ENCODE measurements at regions not wholly inside any gene's neighbourhood (a gene's known extent, or its start where the extent isn't known, plus 50 kb on each side); places are given as distances from the start of the nearest gene placed in this dataset.

- Histone ChIP-seq H3K27ac (ENCODE audit: low read depth, low read length, poor library complexity, severe bottlenecking) (no peak overlapping the region), H3K4me1 (ENCODE audit: insufficient read depth, low read length, poor library complexity, severe bottlenecking) (no peaks in the 10 kb centered on the region), H4K20me1 (ENCODE audit: insufficient read depth, low read length) (no peaks in the 10 kb centered on the region), H3K4me3 (ENCODE audit: low read depth, low read length, poor library complexity, severe bottlenecking) (no peak overlapping the region), H3K9me2 (ENCODE audit: insufficient read depth, low read length) (no peaks in the 10 kb centered on the region), H3K9me3 (ENCODE audit: low read length) (no peaks in the 10 kb centered on the region), H3K4me2 (ENCODE audit: low read length) (no peak overlapping the region), H2AFZ (ENCODE audit: low read length) (no peak overlapping the region), H3K79me2 (ENCODE audit: insufficient read depth, low read depth, low read length) (no peaks in the 10 kb centered on the region), H3K36me3 (ENCODE audit: insufficient read depth, low read length) (no peaks in the 10 kb centered on the region)
- TF ChIP-seq CTCF (conservative IDR thresholded peaks at IDR 0.05; ENCODE audit: low read length) (no peak), EZH2phosphoT487 (IDR thresholded peaks at IDR 0.05; ENCODE audit: borderline replicate concordance, low read depth, low read length) (no peak)
- ChIA-PET CTCF (ENCODE audit: unreplicated experiment) (no interaction called here), POLR2A (no interaction called here)
- DNase-seq (ENCODE audit: low spot score), result no peak
- intact Hi-C loops (cut with micrococcal nuclease; ENCODE audit: unreplicated experiment), result no loop called here
- BruUV-seq (replicated peaks), result no TSS peak
These were observed 435.8 kb downstream of the RPL10L start for GRCh38 chr14:46215801-46216200.

GRCh38 chr14:46198676-46199075 is 452.9 kb downstream of the RPL10L start:
- ChIA-PET CTCF (ENCODE audit: unreplicated experiment) (no interaction called here), POLR2A (no interaction called here)
- no peaks in the 10 kb centered on the region for H3K9me3 ChIP-seq (ENCODE audit: low read length)
- H3K4me1 ChIP-seq (ENCODE audit: insufficient read depth, low read length, poor library complexity, severe bottlenecking), result no peaks in the 10 kb centered on the region
- no peak overlapping the region for H3K4me3 ChIP-seq (ENCODE audit: low read depth, low read length, poor library complexity, severe bottlenecking)
- DNase-seq (ENCODE audit: low spot score), result no peak
- intact Hi-C loops (cut with micrococcal nuclease; ENCODE audit: unreplicated experiment), result no loop called here
- TF ChIP-seq CTCF (conservative IDR thresholded peaks at IDR 0.05; ENCODE audit: low read length), result no peak
- TF ChIP-seq EZH2phosphoT487 (IDR thresholded peaks at IDR 0.05; ENCODE audit: borderline replicate concordance, low read depth, low read length), result no peak
- no peak overlapping the region for H2AFZ ChIP-seq (ENCODE audit: low read length)
- H3K79me2 ChIP-seq (ENCODE audit: insufficient read depth, low read depth, low read length), result no peaks in the 10 kb centered on the region
- H3K36me3 ChIP-seq (ENCODE audit: insufficient read depth, low read length), result no peaks in the 10 kb centered on the region
- no TSS peak for BruUV-seq (replicated peaks)
- H3K4me2 ChIP-seq (ENCODE audit: low read length), result no peak overlapping the region
- no peaks in the 10 kb centered on the region for H3K9me2 ChIP-seq (ENCODE audit: insufficient read depth, low read length)
- H4K20me1 ChIP-seq (ENCODE audit: insufficient read depth, low read length), result no peaks in the 10 kb centered on the region
- no peak overlapping the region for H3K27ac ChIP-seq (ENCODE audit: low read depth, low read length, poor library complexity, severe bottlenecking)

- Histone ChIP-seq H3K4me2 (ENCODE audit: low read length) (no peak overlapping the region), H3K27ac (ENCODE audit: low read depth, low read length, poor library complexity, severe bottlenecking) (no peak overlapping the region), H3K36me3 (ENCODE audit: insufficient read depth, low read length) (no peaks in the 10 kb centered on the region), H3K4me1 (ENCODE audit: insufficient read depth, low read length, poor library complexity, severe bottlenecking) (no peaks in the 10 kb centered on the region), H3K9me2 (ENCODE audit: insufficient read depth, low read length) (no peaks in the 10 kb centered on the region), H4K20me1 (ENCODE audit: insufficient read depth, low read length) (no peaks in the 10 kb centered on the region), H3K4me3 (ENCODE audit: low read depth, low read length, poor library complexity, severe bottlenecking) (no peak overlapping the region), H3K9me3 (ENCODE audit: low read length) (no peaks in the 10 kb centered on the region), H3K79me2 (ENCODE audit: insufficient read depth, low read depth, low read length) (no peaks in the 10 kb centered on the region), H2AFZ (ENCODE audit: low read length) (no peak overlapping the region)
- TF ChIP-seq EZH2phosphoT487 (IDR thresholded peaks at IDR 0.05; ENCODE audit: borderline replicate concordance, low read depth, low read length) (no peak), CTCF (conservative IDR thresholded peaks at IDR 0.05; ENCODE audit: low read length) (no peak)
- no peak for DNase-seq (ENCODE audit: low spot score)
- CTCF ChIA-PET (ENCODE audit: unreplicated experiment), result no interaction called here
- POLR2A ChIA-PET, result no interaction called here
- intact Hi-C loops (cut with micrococcal nuclease; ENCODE audit: unreplicated experiment), result no loop called here
- no TSS peak for BruUV-seq (replicated peaks)
These were observed 453.7 kb downstream of the RPL10L start for GRCh38 chr14:46197856-46198255.
